Fibroblast of mammary gland (primary cell): ENCODE measurements at regions not wholly inside any gene's neighbourhood (a gene's known extent, or its start where the extent isn't known, plus 50 kb on each side); places are given as distances from the start of the nearest gene placed in this dataset.

Experiments used
- DNase-seq: peaks from one replicate; pipeline ENCODE4 v3.0.0-alpha.2; 2010; ENCODE audit warnings: low read depth
- H3K4me3 ChIP-seq: 2 replicates; pipeline ENCODE4 v1.5.1; 2011; ENCODE audit warnings: low read depth, mild to moderate bottlenecking, low read length, moderate library complexity; ENCODE audit not compliant: control insufficient read depth
- TF ChIP-seq, protein P1 (sequence below): conservative IDR thresholded peaks from 2 replicates; pipeline ENCODE4 v1.5.1; 2011; ENCODE audit warnings: low read depth, low read length, inconsistent platforms; ENCODE audit not compliant: control insufficient read depth, insufficient read depth

DNA sequence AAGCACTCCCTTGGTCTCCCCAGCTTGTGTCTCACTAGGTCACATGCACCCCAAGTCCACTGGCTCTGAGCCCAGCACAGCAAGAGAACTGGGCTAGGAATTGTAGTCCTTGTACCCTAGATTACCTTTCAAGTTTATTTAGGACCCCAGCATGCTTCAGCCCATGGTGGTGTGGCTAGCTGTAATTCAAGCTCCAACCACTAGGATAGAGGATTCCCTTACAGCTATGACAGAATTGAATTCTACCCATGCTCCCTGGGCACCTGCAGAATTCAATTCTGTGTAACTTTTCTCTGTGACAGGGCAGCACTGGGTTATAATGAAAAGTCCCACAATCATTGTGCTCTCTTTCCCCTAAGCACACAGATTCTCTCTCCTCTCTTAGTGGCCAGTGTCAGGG, 253.8 kb upstream of the DMD start:
- peak; percentile 0 for DNase-seq
- TF ChIP-seq, protein P1, sequence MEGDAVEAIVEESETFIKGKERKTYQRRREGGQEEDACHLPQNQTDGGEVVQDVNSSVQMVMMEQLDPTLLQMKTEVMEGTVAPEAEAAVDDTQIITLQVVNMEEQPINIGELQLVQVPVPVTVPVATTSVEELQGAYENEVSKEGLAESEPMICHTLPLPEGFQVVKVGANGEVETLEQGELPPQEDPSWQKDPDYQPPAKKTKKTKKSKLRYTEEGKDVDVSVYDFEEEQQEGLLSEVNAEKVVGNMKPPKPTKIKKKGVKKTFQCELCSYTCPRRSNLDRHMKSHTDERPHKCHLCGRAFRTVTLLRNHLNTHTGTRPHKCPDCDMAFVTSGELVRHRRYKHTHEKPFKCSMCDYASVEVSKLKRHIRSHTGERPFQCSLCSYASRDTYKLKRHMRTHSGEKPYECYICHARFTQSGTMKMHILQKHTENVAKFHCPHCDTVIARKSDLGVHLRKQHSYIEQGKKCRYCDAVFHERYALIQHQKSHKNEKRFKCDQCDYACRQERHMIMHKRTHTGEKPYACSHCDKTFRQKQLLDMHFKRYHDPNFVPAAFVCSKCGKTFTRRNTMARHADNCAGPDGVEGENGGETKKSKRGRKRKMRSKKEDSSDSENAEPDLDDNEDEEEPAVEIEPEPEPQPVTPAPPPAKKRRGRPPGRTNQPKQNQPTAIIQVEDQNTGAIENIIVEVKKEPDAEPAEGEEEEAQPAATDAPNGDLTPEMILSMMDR, result no peak
- H3K4me3 ChIP-seq, result no peak overlapping the region

DNA sequence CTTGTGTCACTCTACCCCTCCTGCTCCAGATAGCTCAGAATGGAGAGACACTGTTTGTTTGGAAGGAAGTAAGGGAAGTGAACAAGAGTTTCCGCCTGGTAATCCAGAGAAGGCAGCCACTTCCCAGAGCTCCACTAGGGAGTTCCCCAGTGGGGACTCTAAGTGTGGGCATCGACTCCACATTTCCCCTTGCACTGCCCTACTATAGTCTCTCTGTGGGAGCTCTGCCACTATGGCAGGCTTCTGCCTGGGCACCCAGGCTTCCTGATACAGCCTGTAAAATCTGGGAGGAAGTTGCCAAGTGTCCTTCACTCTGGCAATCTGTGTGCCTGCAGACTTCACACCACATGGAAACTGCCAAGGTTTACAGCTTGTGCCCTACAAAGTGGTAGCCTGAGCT, 245.8 kb upstream of the DMD start:
- H3K4me3 ChIP-seq, result no peak overlapping the region
- TF ChIP-seq, protein P1, result no peak
- DNase-seq, result no peak

DNA sequence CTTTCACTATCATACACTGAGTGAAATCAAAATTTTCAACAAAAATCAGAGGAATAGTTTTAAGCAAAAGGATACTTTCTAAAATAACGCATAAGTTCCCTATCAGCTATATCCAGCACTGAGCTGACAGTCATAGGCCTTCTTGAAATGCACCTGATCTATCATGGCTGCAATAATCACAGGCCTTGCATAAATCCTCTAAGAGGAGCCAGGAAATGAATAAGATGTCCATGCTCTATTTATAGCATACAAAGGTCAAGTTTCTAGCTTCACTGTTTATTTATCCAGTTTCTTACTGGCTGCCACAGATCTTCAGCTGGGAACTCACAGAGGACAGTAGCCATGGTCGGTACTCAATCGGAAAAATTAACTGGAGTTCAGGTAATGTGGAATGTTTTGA, 235.9 kb upstream of the DMD start:
- TF ChIP-seq, protein P1, result no peak
- DNase-seq, result no peak

DNA sequence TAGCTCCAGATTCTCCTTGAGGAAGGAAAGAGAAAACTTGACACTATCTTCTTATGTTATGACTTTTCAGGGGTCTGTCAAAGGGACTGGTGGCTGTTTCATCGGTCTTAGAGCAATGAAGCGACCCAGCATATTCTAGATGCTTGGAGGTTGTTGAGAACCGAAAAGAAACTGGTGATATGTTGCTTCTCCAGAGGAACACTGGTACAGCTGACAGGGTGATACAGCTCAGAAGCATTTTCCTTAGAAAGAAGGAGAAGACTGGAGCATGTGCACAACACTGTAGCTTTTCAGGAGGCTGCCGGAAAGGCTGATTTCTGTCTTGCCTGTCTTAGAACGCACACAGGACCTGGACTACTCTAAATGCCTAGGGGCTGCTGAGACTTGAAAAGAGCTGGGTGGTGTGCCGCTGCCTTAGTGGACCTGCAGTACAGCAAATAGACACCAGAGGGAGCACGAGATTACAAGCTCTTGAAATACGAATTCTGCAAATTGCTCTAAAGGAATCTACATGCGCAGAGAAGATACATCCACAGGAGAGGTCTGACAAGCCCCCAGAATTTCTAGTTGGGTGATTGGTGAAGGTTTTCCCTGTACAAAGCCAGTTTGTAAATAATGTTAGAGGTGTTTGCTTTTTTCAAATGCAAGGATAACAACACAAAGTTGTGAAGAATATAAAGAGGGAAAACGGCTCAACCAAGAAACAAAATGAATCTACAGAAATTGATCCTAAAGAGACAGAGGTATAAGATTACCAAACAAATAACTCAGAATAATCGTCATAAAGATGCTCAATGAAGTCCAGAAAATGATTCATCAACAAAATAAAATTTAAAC, 223.1 kb upstream of the DMD start:
- TF ChIP-seq, protein P1, result peak; percentile 83
- peak; percentile 45 for DNase-seq
- no peak overlapping the region for H3K4me3 ChIP-seq

More for the DNA sequence above, 235.9 kb upstream of the DMD start:
- no peak overlapping the region for H3K4me3 ChIP-seq

DNA sequence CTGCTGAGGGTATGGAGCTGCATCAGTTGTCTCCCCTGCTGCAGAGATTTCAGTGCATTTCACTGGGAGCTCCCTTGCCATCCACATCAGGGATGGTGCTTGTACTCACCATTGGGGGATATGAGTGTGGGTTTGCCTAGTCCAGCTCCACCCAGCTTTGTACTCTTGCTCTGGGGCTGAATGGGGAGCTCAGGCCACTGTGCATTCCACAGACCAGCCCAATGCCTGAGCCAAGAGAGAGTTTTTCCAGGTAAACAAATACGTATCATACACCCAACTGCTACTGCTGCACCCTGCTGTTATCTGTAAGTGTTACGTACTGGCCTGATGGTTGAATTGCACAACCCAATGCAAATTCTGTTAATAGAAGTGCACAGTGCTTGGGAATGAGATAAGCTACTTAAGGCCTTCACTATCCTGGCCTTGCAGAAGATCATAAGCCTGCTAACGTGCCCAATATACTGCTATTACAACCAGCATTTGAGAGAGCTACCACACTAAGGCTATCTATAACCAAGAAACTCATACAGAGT, 205.0 kb upstream of the DMD start:
- no peak overlapping the region for H3K4me3 ChIP-seq
- no peak for DNase-seq
- TF ChIP-seq, protein P1, result no peak

DNA sequence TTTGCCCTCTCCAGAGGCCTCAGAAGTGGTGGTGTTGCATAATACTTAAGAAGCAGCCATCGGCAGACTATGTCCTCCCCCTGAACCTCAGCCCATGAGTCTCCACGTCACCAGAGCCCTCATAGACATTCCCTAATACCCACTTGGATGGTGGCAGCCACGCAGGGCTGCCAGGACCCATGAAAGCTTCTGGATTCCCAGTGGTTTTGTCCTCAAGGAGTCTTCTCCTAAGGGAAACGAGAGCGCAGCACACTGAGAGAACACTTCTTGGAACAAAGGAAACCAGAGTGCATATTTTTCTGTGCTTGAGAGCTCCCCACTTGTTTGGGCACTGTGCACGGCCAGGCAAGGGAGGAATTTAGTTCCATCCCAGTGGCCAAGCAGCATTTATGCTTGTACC, 204.1 kb upstream of the DMD start:
- no peak overlapping the region for H3K4me3 ChIP-seq
- TF ChIP-seq, protein P1, result no peak
- no peak for DNase-seq
